ENCODE measurements at regions not wholly inside any gene's neighbourhood (a gene's known extent, or its start where the extent isn't known, plus 50 kb on each side); places are given as distances from the start of the nearest gene placed in this dataset.

- CTCF ChIA-PET = no interaction called here
- no CpG with 5 or more reads among the region's 2 CpGs for WGBS (ENCODE audit: insufficient coverage)
Observed at GRCh38 chr7:26955516-26955915, 91.1 kb upstream of the SKAP2 start.

GRCh38 chr7:26954951-26955350 is 90.6 kb upstream of the SKAP2 start:
- Histone ChIP-seq H3K36me3 (ENCODE audit: control insufficient read depth in 4 of 4, insufficient read depth in 4 of 4, low read length in 3 of 4) (no peaks in the 10 kb centered on the region), H3K27ac (ENCODE audit: insufficient read depth in 1 of 2, low read depth in 1 of 2, low read length in 2 of 2, poor library complexity in 1 of 2, severe bottlenecking in 2 of 2) (no peak overlapping the region), H3K4me1 (ENCODE audit: control extremely low read depth in 1 of 4, control insufficient read depth in 4 of 4, insufficient read depth in 4 of 4, low read length in 3 of 4) (no peaks in the 10 kb centered on the region), H3K4me3 (ENCODE audit: control insufficient read depth in 1 of 7, extremely low read depth in 1 of 7, insufficient read depth in 4 of 7, low read depth in 2 of 7, low read length in 6 of 7) (no peak overlapping the region), H3K9me3 (ENCODE audit: control extremely low read depth in 1 of 5, control insufficient read depth in 4 of 5, insufficient read depth in 2 of 5, low read depth in 1 of 5, low read length in 4 of 5) (no peaks in the 10 kb centered on the region), H3K27me3 (replicated peaks in 2 of 5; ENCODE audit: control insufficient read depth in 4 of 5, insufficient read depth in 5 of 5, low read length in 4 of 5) (no peaks in the 10 kb centered on the region)
- ChIA-PET POLR2A (no interaction called here), CTCF (no interaction called here)
- 83% methylated on average over 1 of the region's 4 CpGs for WGBS (ENCODE audit: insufficient coverage)
- no peak for DNase-seq

More at GRCh38 chr7:26955516-26955915, 91.1 kb upstream of the SKAP2 start:
- POLR2A ChIA-PET = no interaction called here
- H3K36me3 ChIP-seq (ENCODE audit: control insufficient read depth in 4 of 4, insufficient read depth in 4 of 4, low read length in 3 of 4) = no peaks in the 10 kb centered on the region
- no peak overlapping the region for H3K4me3 ChIP-seq (ENCODE audit: control insufficient read depth in 1 of 7, extremely low read depth in 1 of 7, insufficient read depth in 4 of 7, low read depth in 2 of 7, low read length in 6 of 7)
- DNase-seq = no peak
- no peak overlapping the region for H3K27ac ChIP-seq (ENCODE audit: insufficient read depth in 1 of 2, low read depth in 1 of 2, low read length in 2 of 2, poor library complexity in 1 of 2, severe bottlenecking in 2 of 2)
- no peaks in the 10 kb centered on the region for H3K27me3 ChIP-seq (replicated peaks in 2 of 5; ENCODE audit: control insufficient read depth in 4 of 5, insufficient read depth in 5 of 5, low read length in 4 of 5)
- no peaks in the 10 kb centered on the region for H3K9me3 ChIP-seq (ENCODE audit: control extremely low read depth in 1 of 5, control insufficient read depth in 4 of 5, insufficient read depth in 2 of 5, low read depth in 1 of 5, low read length in 4 of 5)
- H3K4me1 ChIP-seq (ENCODE audit: control extremely low read depth in 1 of 4, control insufficient read depth in 4 of 4, insufficient read depth in 4 of 4, low read length in 3 of 4) = no peaks in the 10 kb centered on the region

- no peak for DNase-seq
- H3K27ac ChIP-seq (ENCODE audit: insufficient read depth in 1 of 2, low read depth in 1 of 2, low read length in 2 of 2, poor library complexity in 1 of 2, severe bottlenecking in 2 of 2) = no peak overlapping the region
- no peak overlapping the region for H3K4me3 ChIP-seq (ENCODE audit: control insufficient read depth in 1 of 7, extremely low read depth in 1 of 7, insufficient read depth in 4 of 7, low read depth in 2 of 7, low read length in 6 of 7)
- ChIA-PET POLR2A (no interaction called here), CTCF (interaction anchor here (0.6 kb wide), 1 partner anchor 657 kb away, joined by 3 read pairs; no protein-coding TSS in a partner anchor)
- H3K27me3 ChIP-seq (replicated peaks in 2 of 5; ENCODE audit: control insufficient read depth in 4 of 5, insufficient read depth in 5 of 5, low read length in 4 of 5) = no peaks in the 10 kb centered on the region
- H3K36me3 ChIP-seq (ENCODE audit: control insufficient read depth in 4 of 4, insufficient read depth in 4 of 4, low read length in 3 of 4) = no peaks in the 10 kb centered on the region
- no peaks in the 10 kb centered on the region for H3K9me3 ChIP-seq (ENCODE audit: control extremely low read depth in 1 of 5, control insufficient read depth in 4 of 5, insufficient read depth in 2 of 5, low read depth in 1 of 5, low read length in 4 of 5)
- WGBS (ENCODE audit: insufficient coverage) = 95% methylated on average over 2 of the region's 4 CpGs
- H3K4me1 ChIP-seq (ENCODE audit: control extremely low read depth in 1 of 4, control insufficient read depth in 4 of 4, insufficient read depth in 4 of 4, low read length in 3 of 4) = peaks cover 0 to 4% (median 0%) of the 10 kb centered on the region in 4 experiments
Observed at GRCh38 chr7:26951407-26951950, 87.1 kb upstream of the SKAP2 start.

GRCh38 chr7:26950889-26951288 is 86.5 kb upstream of the SKAP2 start:
- Histone ChIP-seq H3K4me3 (ENCODE audit: control insufficient read depth in 1 of 7, extremely low read depth in 1 of 7, insufficient read depth in 4 of 7, low read depth in 2 of 7, low read length in 6 of 7) (no peak overlapping the region), H3K36me3 (ENCODE audit: control insufficient read depth in 4 of 4, insufficient read depth in 4 of 4, low read length in 3 of 4) (no peaks in the 10 kb centered on the region), H3K27ac (ENCODE audit: insufficient read depth in 1 of 2, low read depth in 1 of 2, low read length in 2 of 2, poor library complexity in 1 of 2, severe bottlenecking in 2 of 2) (no peak overlapping the region), H3K4me1 (ENCODE audit: control extremely low read depth in 1 of 4, control insufficient read depth in 4 of 4, insufficient read depth in 4 of 4, low read length in 3 of 4) (peaks cover 0 to 4% (median 0%) of the 10 kb centered on the region in 4 experiments), H3K27me3 (replicated peaks in 2 of 5; ENCODE audit: control insufficient read depth in 4 of 5, insufficient read depth in 5 of 5, low read length in 4 of 5) (no peaks in the 10 kb centered on the region), H3K9me3 (ENCODE audit: control extremely low read depth in 1 of 5, control insufficient read depth in 4 of 5, insufficient read depth in 2 of 5, low read depth in 1 of 5, low read length in 4 of 5) (no peaks in the 10 kb centered on the region)
- POLR2A ChIA-PET = no interaction called here
- no peak for DNase-seq
- CTCF ChIA-PET = no interaction called here
- no CpG with 5 or more reads among the region's 2 CpGs for WGBS (ENCODE audit: insufficient coverage)

- Histone ChIP-seq H3K4me1 (ENCODE audit: control extremely low read depth in 1 of 4, control insufficient read depth in 4 of 4, insufficient read depth in 4 of 4, low read length in 3 of 4) (peaks cover 0 to 4% (median 0%) of the 10 kb centered on the region in 4 experiments), H3K36me3 (ENCODE audit: control insufficient read depth in 4 of 4, insufficient read depth in 4 of 4, low read length in 3 of 4) (no peaks in the 10 kb centered on the region), H3K27me3 (replicated peaks in 2 of 5; ENCODE audit: control insufficient read depth in 4 of 5, insufficient read depth in 5 of 5, low read length in 4 of 5) (no peaks in the 10 kb centered on the region), H3K9me3 (ENCODE audit: control extremely low read depth in 1 of 5, control insufficient read depth in 4 of 5, insufficient read depth in 2 of 5, low read depth in 1 of 5, low read length in 4 of 5) (no peaks in the 10 kb centered on the region), H3K27ac (ENCODE audit: insufficient read depth in 1 of 2, low read depth in 1 of 2, low read length in 2 of 2, poor library complexity in 1 of 2, severe bottlenecking in 2 of 2) (no peak overlapping the region), H3K4me3 (ENCODE audit: control insufficient read depth in 1 of 7, extremely low read depth in 1 of 7, insufficient read depth in 4 of 7, low read depth in 2 of 7, low read length in 6 of 7) (no peak overlapping the region)
- ChIA-PET POLR2A (no interaction called here), CTCF (interaction anchor here (1.2 to 2.0 kb wide), 2 partner anchors 10 to 14 kb away, joined by 5 read pairs; no protein-coding TSS in a partner anchor)
- no CpG with 5 or more reads among the region's 1 CpG for WGBS (ENCODE audit: insufficient coverage)
- no peak for DNase-seq
Observed at GRCh38 chr7:26949319-26949718, 84.9 kb upstream of the SKAP2 start.

- Histone ChIP-seq H3K9me3 (ENCODE audit: control extremely low read depth in 1 of 5, control insufficient read depth in 4 of 5, insufficient read depth in 2 of 5, low read depth in 1 of 5, low read length in 4 of 5) (no peaks in the 10 kb centered on the region), H3K27me3 (replicated peaks in 2 of 5; ENCODE audit: control insufficient read depth in 4 of 5, insufficient read depth in 5 of 5, low read length in 4 of 5) (no peaks in the 10 kb centered on the region), H3K36me3 (ENCODE audit: control insufficient read depth in 4 of 4, insufficient read depth in 4 of 4, low read length in 3 of 4) (no peaks in the 10 kb centered on the region), H3K4me1 (ENCODE audit: control extremely low read depth in 1 of 4, control insufficient read depth in 4 of 4, insufficient read depth in 4 of 4, low read length in 3 of 4) (peaks cover 0 to 4% (median 0%) of the 10 kb centered on the region in 4 experiments), H3K27ac (ENCODE audit: insufficient read depth in 1 of 2, low read depth in 1 of 2, low read length in 2 of 2, poor library complexity in 1 of 2, severe bottlenecking in 2 of 2) (no peak overlapping the region), H3K4me3 (ENCODE audit: control insufficient read depth in 1 of 7, extremely low read depth in 1 of 7, insufficient read depth in 4 of 7, low read depth in 2 of 7, low read length in 6 of 7) (no peak overlapping the region)
- WGBS (ENCODE audit: insufficient coverage) = no CpG with 5 or more reads among the region's 1 CpG
- no peak for DNase-seq
- CTCF ChIA-PET = interaction anchor here (2.0 kb wide), 1 partner anchor 14 kb away, joined by 5 read pairs; no protein-coding TSS in a partner anchor
- POLR2A ChIA-PET = no interaction called here
Observed at GRCh38 chr7:26948617-26949118, 84.3 kb upstream of the SKAP2 start.

- H3K27me3 ChIP-seq (replicated peaks in 2 of 5; ENCODE audit: control insufficient read depth in 4 of 5, insufficient read depth in 5 of 5, low read length in 4 of 5) = no peaks in the 10 kb centered on the region
- CTCF ChIA-PET = no interaction called here
- no peaks in the 10 kb centered on the region for H3K36me3 ChIP-seq (ENCODE audit: control insufficient read depth in 4 of 4, insufficient read depth in 4 of 4, low read length in 3 of 4)
- no peak for DNase-seq
- H3K4me1 ChIP-seq (ENCODE audit: control extremely low read depth in 1 of 4, control insufficient read depth in 4 of 4, insufficient read depth in 4 of 4, low read length in 3 of 4) = peaks cover 0 to 4% (median 0%) of the 10 kb centered on the region in 4 experiments
- no peaks in the 10 kb centered on the region for H3K9me3 ChIP-seq (ENCODE audit: control extremely low read depth in 1 of 5, control insufficient read depth in 4 of 5, insufficient read depth in 2 of 5, low read depth in 1 of 5, low read length in 4 of 5)
- 85% methylated on average over 2 of the region's 4 CpGs for WGBS (ENCODE audit: insufficient coverage)
- H3K27ac ChIP-seq (ENCODE audit: insufficient read depth in 1 of 2, low read depth in 1 of 2, low read length in 2 of 2, poor library complexity in 1 of 2, severe bottlenecking in 2 of 2) = no peak overlapping the region
- POLR2A ChIA-PET = no interaction called here
- H3K4me3 ChIP-seq (ENCODE audit: control insufficient read depth in 1 of 7, extremely low read depth in 1 of 7, insufficient read depth in 4 of 7, low read depth in 2 of 7, low read length in 6 of 7) = no peak overlapping the region
Observed at GRCh38 chr7:26944501-26945358, 80.3 kb upstream of the SKAP2 start.

All from common myeloid progenitor, CD34-positive (primary cell).